Activated CD4-positive, alpha-beta T cell treated with anti-CD3 and anti-CD28 coated beads, Interleukin-2, amount 50 U/mL, for 16 hours (primary cell): ENCODE measurements at regions not wholly inside any gene's neighbourhood (a gene's known extent, or its start where the extent isn't known, plus 50 kb on each side); places are given as distances from the start of the nearest gene placed in this dataset.
"Not testable (repeated sequence)": the region's sequence is repeated elsewhere in the genome, so short reads cannot be mapped to it uniquely, and the experiment has no call there.

ENCODE experiments used
- DNase-seq: peaks from one replicate; pipeline ENCODE4 v3.0.0-alpha.2; 2020

DNA sequence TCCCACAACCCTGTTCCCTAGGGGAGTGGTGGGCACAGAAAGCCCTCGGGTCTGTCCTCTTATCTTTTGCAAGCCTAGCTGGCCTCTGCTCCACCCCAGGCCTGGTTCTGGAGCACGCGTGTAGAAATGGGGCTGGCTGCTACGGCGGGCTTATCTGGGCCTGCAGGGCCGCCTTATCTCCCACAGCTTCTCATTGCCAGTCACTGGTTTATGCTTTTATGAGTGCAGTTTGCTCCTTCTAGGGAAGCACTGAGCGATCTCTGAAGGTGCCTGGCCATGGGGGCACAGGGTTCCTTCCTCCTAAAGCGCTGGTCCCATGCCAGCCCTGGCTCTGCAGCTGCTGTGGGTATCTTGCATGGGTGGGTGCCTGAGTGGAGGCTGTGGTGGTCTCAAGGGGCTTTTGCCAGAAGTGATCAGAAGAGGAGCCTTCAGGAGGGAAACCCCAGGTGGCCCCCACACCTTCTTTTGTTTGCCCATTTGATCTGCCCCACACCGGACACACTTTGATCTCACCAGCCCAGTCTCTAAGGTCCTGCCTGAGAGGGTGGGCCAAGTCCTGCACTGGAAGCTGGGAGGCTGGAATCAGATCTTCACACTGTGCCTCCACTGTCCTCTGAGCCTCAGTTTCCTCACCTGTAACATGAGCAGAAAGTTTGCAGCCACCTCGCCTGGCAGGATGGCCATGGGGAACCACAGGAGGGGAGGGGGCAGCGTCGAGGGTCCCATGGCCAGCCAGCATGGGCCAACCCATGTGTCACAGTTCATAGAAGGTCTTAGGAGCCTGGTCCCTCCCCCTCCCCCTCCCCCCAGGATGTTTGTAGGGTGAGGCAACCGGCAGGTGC, 86.6 kb upstream of the FGF3 start:
- no peak for DNase-seq

DNA sequence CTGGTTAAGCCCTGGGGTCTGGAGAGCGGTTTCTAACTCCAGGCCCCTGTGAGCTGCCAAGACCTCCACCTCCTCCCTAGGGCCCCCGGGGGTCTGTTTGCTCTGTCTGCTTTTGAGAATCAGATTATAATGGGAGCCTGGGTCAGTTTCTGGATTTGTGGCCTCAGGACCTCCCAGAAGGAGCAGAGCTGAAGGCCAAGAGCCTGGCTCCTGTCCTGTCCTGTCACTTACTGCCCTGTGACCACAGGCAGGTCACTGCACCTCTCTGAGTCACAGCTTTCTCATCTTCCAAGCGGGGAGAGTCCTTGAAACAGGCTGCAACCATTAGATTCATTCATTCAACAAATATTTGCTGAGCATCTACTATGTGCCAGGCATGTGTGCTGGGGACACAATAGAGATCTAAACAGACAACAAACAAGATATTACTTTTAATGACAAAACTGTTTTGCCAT, 87.3 kb upstream of the FGF3 start:
- no peak for DNase-seq

DNA sequence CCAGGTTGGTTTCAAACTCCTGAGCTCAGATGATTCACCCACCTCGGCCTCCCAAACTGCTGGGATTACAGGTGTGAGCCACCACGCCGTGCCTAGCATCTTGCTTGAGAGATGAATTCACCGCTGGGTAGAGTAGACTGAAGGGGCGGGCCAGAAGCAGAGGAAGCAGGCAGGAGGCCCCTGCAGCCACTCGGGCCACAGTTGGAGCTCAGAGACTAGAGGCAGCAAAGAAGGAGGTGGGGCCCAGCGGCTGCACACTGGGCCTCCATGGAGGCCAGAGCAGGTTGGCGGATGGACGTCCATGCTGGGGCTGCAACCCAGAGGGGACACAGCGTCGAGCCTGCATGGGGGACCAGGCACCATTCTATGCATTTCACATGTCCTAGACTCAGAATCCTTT, 88.4 kb upstream of the FGF3 start:
- no peak for DNase-seq

DNA sequence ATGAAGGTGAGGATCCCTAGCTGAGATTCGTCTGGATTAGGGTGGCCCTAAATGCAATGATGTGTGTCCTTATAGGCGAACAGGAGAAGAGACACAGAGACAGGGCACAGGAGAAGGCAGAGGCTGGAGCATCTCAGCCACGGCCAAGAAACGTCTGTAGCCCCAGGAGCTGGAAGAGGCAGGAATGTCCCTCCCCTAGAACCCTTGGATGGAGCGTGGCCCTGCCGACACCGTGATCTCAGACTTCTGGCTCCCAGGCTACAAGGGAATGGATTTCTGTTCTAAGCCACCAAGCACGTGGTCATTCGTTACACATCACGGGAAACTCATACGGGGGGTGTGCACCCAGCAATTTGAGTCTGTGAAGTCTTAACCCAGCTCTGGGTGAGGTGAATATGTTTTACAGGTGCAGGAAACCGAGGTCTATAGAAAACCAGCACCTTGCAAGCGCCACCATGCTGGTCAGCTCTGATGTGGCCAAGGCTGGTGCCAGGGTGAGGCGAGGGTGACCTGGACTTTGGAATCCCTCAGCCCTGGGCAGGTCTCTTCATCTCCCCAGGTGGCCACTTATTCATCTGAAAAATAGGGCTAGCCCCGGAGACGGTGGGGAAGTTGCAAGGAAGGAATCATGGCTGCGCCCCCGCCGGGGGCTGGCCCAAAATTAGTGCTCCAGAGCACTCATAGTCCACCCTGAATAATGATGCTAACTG, 89.5 kb upstream of the FGF3 start:
- DNase-seq = no peak

DNA sequence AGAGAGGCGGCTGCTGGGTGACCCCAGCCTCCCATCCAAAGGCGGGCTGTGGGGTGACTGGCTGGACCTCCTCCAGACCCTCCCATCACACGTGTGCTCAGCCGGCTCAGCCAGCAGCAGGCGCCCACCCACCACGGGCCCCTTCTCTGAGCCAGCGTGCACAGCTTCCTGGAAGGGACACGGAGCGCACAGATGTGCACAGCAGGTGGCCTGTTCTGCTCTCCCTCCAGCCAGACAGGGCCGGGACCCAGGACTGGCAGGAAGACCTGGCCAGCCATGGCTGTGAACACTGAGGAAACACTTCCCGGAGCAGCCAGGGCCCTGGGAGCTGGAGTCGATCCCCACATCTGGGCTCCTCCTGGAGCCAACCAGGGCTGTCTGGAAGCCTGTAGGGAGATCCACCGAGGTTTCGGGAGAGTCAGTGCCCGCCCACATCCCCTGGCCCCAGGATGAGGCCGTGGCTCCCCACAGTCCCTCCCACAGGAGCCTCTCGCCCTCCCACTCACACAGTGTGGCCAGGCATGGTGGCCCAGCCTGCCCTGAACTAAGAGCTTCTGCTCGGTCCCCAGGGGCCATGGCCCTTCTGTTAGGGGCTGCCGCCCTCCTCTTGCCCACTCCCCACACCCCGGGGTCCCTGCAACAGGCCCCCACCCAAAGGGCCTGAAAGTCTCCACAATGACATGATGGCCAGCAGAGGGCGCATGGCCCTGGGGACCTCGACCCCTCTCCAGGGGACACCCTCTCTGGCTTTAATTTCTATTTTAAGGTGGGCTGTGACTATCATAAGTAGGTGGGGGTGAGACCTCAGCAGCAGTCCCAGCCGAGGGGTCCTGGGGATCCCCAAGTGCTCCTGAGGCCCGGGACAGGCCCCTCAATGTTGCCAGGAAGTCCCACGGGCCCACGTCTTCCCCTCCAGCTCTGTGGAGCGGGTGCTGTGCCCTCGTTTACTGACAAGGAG, 90.6 kb upstream of the FGF3 start:
- DNase-seq = no peak

DNA sequence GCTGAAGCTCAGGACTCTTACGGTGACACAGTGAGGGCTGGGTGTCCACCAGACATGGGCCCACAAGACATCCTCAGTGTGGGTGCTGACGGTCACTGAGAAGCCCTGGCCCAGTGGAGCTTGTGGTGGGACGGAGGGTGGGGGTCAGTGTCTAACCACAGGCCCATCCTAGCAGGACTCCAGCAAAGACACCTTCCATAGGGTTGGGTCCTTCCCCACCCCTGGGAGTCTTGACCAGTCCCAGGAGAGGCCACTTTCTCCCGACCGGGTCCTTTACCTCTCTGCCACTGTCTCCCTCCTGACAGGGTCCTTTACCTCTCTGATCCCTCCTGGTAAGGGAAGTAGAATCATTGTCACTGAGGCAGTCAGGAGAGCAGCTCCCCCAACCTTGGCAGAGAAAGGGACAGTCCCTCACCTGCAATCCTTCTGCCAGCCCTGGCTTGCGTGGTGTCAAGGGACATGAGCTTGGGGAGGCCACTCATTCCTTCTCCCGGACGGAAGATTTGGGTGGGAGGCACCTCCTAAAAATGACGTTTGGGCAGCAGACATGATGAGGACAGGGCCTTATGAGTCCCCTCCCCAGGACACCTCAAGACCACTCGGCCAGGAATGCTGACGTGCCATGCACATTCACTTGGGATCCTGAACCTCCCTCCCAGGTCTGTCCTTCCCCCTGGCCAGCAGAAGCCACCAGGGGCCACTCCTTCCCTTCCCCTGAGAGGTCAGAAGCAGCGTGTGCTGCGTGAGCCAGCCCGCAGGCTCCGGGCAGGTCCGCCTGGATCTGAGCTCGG, 91.5 kb upstream of the FGF3 start:
- no peak for DNase-seq

DNA sequence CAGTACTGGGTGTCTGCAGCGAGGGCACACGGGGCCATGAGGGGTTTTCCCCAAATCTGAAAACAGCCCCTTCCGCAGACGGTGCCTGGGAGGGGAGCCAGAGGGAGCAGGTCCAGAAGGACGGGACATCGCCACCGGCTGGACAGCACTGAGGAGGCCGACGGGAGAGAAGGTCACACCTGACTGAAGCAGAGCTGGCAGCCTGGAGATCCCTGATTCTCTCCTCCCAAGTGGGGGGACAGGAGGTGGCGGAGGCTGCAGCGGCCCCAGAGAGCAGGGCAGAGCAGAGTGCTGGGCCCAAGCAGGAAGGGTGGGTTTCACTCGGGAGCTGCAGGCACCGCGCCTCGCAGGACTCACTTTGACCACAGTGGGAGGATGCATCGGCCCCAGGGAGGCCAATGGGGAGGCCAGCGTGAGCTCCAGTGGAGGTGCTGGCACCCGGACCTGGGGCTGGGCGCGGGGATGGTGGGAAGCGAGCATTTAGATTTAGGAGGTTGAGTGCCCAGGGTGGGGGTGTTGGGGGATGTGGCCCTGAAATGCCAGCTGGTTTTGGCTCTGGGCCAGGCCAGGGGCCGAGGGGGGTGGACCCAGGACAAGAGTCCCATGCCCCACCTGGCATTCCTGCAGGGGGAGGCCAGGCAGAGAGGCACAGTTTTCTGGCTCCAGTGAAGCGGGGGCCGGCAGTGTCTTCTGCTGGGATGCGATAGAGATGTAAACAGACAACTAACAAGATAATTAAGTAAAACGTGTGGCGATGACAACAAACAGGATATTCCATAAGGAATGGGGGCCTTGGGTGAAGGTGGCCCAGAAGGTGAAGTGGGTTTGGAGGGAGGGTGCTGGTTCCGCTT, 92.3 kb upstream of the FGF3 start:
- no peak for DNase-seq

DNA sequence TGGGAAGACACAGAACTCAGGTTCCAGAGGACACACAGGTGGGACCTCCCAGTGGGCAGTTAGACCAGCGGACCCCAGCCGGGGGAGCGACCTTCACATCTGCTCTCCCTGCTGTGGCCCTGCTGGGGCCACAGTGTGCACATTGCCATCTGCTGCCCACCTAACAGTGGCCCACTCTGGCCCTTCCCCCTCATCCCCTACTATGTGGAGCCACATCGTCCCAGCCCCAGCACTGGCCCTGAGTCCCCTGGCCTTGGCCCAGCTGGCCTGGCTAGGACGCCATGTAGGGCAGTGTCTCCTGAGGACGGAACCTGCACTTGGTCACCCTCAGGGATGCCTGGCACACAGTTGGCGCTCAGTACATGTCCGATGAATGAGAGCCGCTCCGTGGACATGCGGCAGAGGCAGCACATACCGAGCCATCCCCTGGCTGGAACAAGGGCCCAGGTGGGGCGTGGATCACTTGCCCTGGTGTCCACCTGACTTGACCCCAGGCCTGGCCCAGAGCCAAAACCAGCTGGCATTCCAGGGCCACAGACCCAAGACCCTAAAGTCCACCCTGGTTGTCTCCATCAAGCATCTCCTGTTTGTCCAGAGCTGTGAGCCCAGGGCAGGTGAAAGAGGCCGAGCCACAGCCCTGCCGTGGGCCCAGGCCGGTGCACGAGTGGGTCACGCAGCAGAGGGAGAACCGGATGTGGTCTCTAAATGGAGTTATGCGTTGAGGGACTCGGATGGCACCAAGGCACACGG, 93.1 kb upstream of the FGF3 start:
- DNase-seq = no peak

DNA sequence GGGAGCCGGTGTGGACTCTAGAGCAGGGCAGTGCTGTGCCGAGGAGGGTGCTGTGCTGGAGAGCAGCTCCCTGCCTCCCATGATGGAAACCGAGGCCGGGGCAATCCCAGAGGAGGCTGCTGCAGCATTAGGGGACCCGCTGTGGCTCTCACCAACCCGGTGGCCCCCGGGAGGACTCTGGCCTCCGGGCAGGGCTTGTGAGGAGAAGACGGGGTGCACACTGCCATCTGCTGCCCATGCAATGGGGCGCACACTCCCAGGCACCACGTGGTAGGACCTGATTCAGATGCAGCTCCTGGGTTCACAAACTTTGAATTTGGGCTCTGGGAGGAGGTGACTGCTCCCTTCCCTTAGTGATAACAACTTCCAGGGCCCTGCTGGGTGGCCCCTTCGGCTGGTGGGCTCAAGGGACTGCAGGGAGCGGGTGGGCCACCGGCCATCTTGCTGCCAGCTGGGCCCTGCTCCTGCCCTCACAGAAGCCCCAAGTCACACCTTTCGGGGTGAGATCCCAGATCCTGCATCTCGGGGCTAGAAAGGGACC, 93.8 kb upstream of the FGF3 start:
- peak; percentile 19 for DNase-seq

DNA sequence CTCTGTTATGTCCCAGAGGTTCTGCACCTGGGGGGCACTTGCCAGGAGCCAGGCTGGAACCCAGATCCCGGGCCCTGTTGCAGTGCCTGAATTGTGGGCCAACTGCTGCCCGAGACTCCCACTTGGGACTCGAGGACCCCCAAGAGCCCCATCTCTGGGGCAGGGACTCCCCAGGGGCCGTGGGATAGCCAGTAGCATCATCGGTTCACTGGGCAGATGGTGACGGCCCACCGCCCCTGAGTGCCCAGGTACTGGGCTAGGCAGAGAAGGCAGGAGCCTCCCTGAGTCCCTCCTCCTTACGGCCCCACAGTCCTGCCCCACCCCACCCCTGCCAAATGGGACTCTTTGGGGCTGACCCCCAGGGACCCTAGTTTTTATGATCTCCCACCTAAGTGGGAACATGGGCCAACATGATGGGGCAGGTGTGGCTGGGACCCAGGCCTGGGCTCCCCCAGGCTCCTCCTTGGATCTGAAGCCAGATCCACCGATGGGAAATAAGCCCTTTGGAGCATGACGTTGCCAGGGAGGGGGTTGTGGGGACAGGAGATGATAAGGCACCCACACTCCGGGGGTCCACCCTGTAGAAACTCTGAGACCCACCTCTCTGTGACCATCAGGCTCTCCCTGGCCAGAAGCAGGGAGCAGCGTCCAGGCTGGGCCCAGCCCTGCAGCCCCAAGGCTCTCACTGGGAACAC, 94.5 kb upstream of the FGF3 start:
- no peak for DNase-seq

DNA sequence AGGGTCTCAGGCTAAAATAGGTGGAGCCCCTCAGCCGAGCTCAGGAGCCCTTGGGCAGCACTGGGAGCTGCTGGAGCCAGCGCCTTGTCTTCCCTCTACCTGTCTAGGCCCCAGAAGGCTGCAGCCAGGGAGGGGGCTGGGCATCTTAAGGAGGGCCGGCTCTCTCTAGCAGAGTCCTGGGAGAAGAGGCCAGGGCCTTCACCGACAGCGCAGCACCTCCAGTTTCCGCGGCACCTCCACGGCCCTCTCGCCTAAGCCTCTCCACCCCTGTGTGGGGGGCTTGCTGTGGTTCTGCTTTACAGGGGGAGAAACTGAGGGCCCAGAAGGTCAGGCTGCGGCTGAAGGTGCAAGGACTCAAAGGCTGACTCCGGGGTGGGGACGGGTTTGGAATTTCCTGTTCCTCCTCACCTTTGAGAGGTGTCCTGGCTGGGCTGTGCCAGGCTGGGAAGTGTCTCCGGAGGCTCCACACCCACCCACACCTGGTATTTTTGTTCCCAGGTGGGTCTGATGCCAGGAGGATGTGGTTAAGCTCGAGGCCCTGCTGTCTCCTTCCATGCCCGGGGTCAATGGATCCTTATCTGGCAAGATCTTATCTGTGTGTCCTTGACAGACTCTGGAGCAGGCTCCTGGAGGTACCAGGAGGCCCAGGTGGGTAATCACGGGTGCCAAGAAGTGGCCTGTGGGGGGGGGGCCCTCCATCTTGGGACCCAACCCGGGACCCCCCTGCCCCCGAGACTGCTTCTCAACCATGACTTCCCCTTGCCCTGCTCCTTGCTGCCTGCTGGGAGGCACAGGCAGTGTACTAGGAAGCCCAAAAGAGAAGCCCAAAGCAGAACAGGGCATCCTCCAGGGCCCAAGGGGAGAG, 95.3 kb upstream of the FGF3 start:
- DNase-seq = no peak

DNA sequence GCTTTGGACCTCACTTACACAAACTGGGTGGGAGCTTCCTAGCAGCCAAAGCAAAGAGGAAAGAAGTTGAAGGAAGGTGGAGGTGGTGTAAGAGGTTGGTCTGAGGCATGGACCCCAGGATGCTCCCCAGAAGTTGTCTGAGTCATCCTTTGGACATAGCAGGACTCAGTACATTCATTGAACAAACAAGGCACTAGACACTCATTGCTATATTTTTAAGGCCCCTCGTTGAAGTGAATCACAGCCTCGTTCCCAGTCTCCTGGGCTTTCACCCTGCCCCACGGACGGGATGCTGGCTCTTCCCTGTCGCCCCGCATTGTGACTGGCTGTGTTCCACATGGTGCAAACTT, 95.9 kb upstream of the FGF3 start:
- DNase-seq = no peak

DNA sequence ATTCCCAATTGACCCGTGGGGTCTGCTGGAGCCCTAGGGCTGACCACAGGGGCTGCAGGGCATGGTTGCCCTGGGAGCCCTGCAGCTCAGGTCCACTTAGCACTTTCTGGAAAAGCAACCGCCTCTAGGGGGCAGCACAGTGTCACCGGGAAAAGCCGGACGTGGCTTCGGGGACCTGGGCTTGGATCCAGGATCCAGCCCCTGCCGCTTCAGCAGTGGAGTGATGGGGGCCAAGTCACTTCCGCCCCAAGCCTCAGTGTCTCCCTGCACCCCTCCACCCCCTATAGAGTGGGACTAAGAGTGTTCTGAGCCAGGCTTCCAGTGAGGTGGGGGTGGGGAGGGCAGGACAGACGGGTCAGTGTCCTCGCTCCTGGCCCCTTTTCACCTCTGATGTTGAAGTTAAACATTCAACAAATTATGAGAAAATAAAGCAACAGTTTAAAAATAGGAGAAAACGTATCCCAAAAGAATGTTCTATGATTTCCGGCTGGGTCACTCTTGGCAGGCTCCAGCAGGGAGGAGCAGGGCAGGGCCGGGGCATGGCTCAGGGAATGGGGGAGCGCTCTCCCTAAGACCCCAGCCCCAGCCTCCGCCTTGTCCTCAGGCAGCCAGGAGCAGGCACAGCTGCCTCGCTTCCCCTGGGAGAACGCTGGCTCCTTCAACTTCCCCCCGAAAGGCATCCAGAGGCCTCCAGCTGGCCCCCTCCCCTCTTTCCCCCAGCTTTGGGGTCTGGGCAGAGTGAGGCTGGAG, 96.5 kb upstream of the FGF3 start:
- peak; percentile 48 for DNase-seq

DNA sequence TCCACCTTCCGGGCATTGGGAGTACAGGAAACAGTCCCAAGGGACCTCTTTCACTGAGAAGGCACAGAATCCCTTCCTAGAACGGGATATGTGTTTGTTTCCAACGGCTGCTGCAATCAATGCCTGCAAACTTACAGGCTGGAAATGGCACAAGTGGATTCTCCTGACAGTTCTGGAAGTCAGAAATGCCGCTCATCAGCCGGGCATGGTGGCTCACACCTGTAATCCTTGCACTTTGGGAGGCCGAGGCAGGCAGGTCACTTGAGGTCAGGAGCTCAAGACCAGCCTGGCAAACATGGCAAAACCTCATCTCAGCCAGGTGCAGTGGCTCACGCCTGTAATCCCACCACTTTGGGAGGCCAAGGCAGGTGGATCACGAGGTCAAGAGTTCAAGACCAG, 97.0 kb upstream of the FGF3 start:
- not testable (repeated sequence) for DNase-seq

DNA sequence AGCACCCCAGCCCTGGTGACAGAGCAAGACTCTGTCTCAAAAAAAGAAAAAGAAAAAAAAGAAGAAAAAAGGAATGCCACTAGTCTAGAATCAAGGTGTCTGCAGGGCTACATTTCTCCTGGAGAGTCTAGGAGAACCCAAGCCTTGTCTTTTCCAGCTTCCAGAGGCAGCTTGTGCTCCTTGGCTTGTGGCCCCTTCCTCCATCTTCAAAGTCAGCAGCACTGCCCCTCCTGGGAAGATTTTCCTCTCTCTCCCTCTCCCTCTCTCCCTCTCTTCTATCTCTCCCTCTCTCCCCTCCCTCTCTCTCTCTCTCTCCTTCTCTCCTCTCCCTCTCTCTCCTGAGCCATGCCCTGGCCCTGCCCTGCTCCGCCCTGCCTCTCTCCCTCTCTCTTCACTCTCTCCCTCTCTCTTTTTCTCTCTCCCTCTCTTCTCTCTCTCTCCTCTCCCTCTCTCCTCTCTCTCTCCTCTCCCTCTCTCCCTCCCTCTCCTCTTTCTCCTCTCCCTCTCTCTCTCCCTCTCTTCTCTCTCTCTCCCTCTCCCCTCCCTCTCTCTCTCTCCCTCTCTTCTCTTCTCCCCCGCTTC, 97.7 kb upstream of the FGF3 start:
- DNase-seq = no peak

DNA sequence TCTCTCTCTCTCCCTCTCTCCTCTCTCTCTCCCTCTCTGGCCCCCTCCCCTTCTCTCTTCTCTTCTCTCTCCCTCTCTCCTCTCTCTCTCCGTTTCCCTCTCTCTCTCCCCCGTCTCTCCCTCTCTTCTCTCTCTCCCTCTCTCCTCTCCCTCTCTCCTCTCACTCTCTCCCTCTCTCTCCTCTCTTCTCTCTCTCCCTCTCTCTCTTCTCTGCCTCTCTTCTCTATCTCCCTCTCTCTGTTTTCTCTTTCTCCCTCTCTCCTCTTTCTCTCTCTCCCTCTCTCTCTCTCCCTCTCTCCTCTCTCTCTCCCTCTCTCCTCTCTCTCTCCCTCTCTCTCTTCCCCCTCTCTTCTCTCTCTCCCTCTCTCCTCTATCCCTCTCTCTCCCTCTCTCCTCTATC, 98.3 kb upstream of the FGF3 start:
- DNase-seq = no peak

DNA sequence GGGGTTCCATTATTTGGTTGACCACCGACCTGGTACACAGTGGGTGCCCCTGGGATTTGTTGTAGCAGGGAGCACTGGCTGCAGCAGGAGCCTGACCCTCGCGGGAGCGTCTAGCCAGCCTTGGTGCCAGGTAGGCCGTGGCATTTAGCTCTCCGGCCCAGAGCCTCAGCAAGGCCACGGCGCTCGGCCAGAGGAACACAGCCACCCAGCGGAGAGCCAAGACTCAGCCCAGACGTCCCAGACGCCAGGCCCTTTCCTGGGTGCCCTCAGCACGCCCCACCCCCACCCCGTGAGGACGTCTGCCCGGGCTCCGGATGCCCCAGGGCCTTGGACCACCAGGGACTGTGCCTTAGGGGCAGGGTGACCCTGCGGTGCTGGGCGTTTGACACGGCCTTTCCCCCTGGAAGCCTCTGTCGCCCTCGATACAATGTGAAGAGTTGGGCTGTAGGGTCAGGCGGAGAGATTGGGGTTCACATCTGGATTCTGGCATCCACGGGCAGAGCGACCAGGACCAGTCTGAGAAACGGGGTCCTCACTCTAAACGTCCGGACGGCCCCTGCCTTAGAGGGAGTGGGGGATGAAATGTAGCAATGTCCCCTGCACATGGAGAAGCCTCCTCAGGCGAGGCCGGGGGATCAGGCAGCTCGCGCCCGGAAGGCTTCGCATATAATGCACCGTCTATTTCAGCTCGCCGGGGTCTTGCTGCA, 99.2 kb upstream of the FGF3 start:
- DNase-seq = no peak
